Transverse colon (tissue), 4 donors: ENCODE measurements at regions not wholly inside any gene's neighbourhood (a gene's known extent, or its start where the extent isn't known, plus 50 kb on each side); places are given as distances from the start of the nearest gene placed in this dataset.

Experiments used
- DNase-seq: peaks from one replicate; pipeline ENCODE4 v3.0.0-alpha.2; 2019
- H3K27ac ChIP-seq, 4 donors: fragments of 200-600 bp; sonication (generic); 2 replicates each; pipeline ENCODE4 v1.5.1; 2016 to 2018; ENCODE audit warnings: inconsistent platforms in 4 of 4
- H3K27me3 ChIP-seq: fragments of 200-600 bp; sonication (generic); 2 replicates; pipeline ENCODE4 v1.5.1; 2017; ENCODE audit warnings: inconsistent platforms
- H3K36me3 ChIP-seq, 4 donors: fragments of 200-600 bp; sonication (generic); 2 replicates each; pipeline ENCODE4 v1.5.1; 2017 to 2019; ENCODE audit warnings: inconsistent platforms in 4 of 4
- H3K4me1 ChIP-seq, 4 donors: fragments of 200-600 bp; sonication (generic); 2 replicates each; pipeline ENCODE4 v1.5.1; 2017 to 2020; ENCODE audit warnings: inconsistent platforms in 4 of 4
- H3K4me3 ChIP-seq, 4 donors: fragments of 200-600 bp; sonication (generic); 1 replicate in 1 of 4; 2 replicates in 3 of 4; pipeline versions ENCODE4 v1.5.1 to v1.6.1; 2017 to 2019; ENCODE audit warnings: inconsistent platforms in 4 of 4
- H3K9me3 ChIP-seq, 2 donors: fragments of 200-600 bp; sonication (generic); 2 replicates each; pipeline ENCODE4 v1.5.1; 2017 to 2019; ENCODE audit warnings: inconsistent platforms in 2 of 2
- EP300 ChIP-seq: sonication (generic); formaldehyde crosslinking; IDR thresholded peaks from one replicate; pipeline ENCODE4 v1.6.1; 2017; ENCODE audit warnings: antibody characterized with exemption, low read depth
- POLR2A ChIP-seq: fragments of 450-650 bp; IDR thresholded peaks from one replicate; pipeline ENCODE4 v1.6.1; 2016; ENCODE audit warnings: antibody characterized with exemption, mild to moderate bottlenecking, moderate library complexity
- POLR2AphosphoS5 ChIP-seq, 3 donors: sonication (generic); formaldehyde crosslinking; IDR thresholded peaks; one replicate each; pipeline ENCODE4 v1.6.1; 2016; ENCODE audit warnings: antibody characterized with exemption in 3 of 3
- WGBS, 2 donors: methylation state at CpG; one replicate each; pipeline ENCODE4 v1.1.5; 2018; ENCODE audit warnings: low coverage in 1 of 2; 5-methylcytosine and 5-hydroxymethylcytosine counted together
- in situ Hi-C, 4 donors: fragments of 200-750 bp; cut with MboI; loops; one replicate each; pipeline versions ENCODE4 v1.15.0 to v1.15.1; 2017; ENCODE audit warnings: low sequenced_read_pairs in 3 of 4, low pct_ligation_motif_present in 1 of 4, low pct_unique_long_range_greater_than_20kb in 1 of 4
- intact Hi-C: fragments of 100-400 bp; cut with DNase I; formaldehyde crosslinking; loops from one replicate; pipeline ENCODE4 v1.15.1; 2023; ENCODE audit warnings: low total_unique reads
- TF ChIP-seq, protein P1 (sequence below), 5 experiments: fragments of 200-600 bp in 3 of 5; fragments of 450-650 bp in 2 of 5; sonication (generic) in 3 of 5; IDR thresholded peaks; 1 replicate in 2 of 5; 2 replicates in 3 of 5; pipeline ENCODE4 v1.5.1; 2016 to 2017; ENCODE audit warnings: antibody characterized with exemption in 5 of 5, inconsistent platforms in 3 of 5, mild to moderate bottlenecking in 2 of 5, moderate library complexity in 1 of 5

DNA sequence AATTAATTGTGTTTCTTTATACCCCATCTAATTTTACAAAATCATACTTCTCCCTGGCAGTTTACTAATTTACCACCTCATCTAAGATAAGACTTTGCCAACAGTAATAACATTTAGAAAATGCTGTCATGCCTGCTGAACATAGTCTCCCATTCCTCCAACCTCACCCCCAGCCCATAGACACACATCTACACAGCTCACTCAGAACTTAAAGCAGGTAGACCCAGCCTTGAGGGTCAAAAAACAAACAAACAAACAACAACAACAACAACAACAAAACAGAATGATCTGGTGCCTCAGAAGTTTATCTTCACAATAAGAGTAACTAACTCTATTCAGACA lies 94.0 kb downstream of the ZC3H11B start:
- no peaks in the 10 kb centered on the region for H3K36me3 ChIP-seq
- in situ Hi-C loops, result no loop called here
- intact Hi-C loops, result no loop called here
- H3K27ac ChIP-seq, result no peak overlapping the region
- no peaks in the 10 kb centered on the region for H3K9me3 ChIP-seq
- no peaks in the 10 kb centered on the region for H3K27me3 ChIP-seq
- H3K4me3 ChIP-seq, result no peak overlapping the region
- DNase-seq, result no peak
- H3K4me1 ChIP-seq, result no peaks in the 10 kb centered on the region
- no peak for TF ChIP-seq POLR2A
- TF ChIP-seq, protein P1, sequence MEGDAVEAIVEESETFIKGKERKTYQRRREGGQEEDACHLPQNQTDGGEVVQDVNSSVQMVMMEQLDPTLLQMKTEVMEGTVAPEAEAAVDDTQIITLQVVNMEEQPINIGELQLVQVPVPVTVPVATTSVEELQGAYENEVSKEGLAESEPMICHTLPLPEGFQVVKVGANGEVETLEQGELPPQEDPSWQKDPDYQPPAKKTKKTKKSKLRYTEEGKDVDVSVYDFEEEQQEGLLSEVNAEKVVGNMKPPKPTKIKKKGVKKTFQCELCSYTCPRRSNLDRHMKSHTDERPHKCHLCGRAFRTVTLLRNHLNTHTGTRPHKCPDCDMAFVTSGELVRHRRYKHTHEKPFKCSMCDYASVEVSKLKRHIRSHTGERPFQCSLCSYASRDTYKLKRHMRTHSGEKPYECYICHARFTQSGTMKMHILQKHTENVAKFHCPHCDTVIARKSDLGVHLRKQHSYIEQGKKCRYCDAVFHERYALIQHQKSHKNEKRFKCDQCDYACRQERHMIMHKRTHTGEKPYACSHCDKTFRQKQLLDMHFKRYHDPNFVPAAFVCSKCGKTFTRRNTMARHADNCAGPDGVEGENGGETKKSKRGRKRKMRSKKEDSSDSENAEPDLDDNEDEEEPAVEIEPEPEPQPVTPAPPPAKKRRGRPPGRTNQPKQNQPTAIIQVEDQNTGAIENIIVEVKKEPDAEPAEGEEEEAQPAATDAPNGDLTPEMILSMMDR (IDR thresholded peaks at IDR 0.05), result no peak

DNA sequence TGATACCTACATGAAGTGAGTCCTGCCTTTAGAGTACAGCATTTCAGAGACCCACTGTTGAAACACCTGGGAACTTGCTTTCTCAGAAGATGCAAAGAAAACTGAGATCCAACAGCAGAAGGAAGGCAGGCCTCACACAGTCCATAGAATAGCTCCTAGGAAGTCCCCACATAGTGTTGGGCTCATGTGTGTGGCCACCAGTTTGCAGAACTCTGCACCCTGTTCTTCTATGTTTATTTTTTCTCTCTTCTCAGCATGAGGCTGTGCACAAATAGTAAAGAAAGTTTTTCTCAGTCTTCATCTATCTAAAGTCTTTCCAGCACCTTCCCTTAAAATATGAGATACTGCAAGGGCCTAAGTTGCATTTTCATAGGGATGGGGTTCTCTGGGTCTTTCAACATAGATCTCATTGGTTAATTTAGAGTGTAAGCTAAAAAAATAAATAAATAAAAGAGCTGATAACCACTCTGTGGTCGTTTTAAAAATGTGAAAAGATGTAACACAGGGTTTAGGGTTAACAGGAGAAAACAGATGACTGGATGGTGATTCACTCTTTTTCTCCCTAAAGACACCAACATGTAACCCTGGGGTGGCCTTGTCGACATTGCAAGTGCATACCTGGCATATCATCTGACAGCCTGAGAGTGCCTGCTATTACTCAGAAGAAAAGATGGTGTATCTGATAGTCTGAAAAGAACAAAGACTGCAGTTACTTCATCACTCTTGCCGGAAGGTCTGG lies 94.6 kb downstream of the ZC3H11B start:
- Histone ChIP-seq H3K9me3 (no peaks in the 10 kb centered on the region), H3K27me3 (no peaks in the 10 kb centered on the region), H3K4me3 (no peak overlapping the region), H3K36me3 (no peaks in the 10 kb centered on the region), H3K4me1 (no peaks in the 10 kb centered on the region), H3K27ac (no peak overlapping the region)
- WGBS, 2 donors, result 35 to 45% methylated on average over 3 of the region's 3 CpGs
- intact Hi-C loops, result no loop called here
- TF ChIP-seq, protein P1 (IDR thresholded peaks at IDR 0.05), result no peak
- TF ChIP-seq POLR2AphosphoS5 (IDR thresholded peaks at IDR 0.05) (no peak), EP300 (no peak), POLR2A (no peak)
- no peak for DNase-seq
- in situ Hi-C loops, result no loop called here

DNA sequence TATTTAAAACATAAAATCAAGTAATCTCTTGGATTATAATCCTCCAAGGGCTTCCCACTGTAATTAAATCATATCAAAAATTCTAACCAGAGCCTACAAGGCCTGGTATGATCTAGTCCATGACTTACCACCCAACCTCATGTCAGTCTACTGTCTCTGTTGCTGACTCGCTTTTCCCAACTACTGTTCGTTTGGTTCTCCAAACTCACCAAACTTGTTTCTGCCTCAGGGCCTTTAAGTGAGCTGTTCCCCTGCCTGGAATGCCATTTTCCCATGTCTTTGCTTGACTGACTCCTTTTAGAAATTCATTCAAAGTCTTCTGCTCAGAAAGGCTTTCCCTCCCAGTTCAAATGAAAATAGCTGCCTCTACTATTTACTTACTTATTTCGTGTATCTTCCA lies 95.9 kb downstream of the ZC3H11B start:
- intact Hi-C loops (no loop called here), in situ Hi-C loops (no loop called here)
- no peak for TF ChIP-seq POLR2AphosphoS5 (IDR thresholded peaks at IDR 0.05)
- TF ChIP-seq EP300, result no peak
- TF ChIP-seq POLR2A, result no peak
- TF ChIP-seq, protein P1 (IDR thresholded peaks at IDR 0.05), result no peak
- Histone ChIP-seq H3K4me3 (no peak overlapping the region), H3K36me3 (no peaks in the 10 kb centered on the region), H3K27me3 (no peaks in the 10 kb centered on the region), H3K27ac (no peak overlapping the region), H3K9me3 (no peaks in the 10 kb centered on the region), H3K4me1 (no peaks in the 10 kb centered on the region)
- WGBS, 2 donors, result 64 to 71% methylated on average over 3 of the region's 3 CpGs
- no peak for DNase-seq

DNA sequence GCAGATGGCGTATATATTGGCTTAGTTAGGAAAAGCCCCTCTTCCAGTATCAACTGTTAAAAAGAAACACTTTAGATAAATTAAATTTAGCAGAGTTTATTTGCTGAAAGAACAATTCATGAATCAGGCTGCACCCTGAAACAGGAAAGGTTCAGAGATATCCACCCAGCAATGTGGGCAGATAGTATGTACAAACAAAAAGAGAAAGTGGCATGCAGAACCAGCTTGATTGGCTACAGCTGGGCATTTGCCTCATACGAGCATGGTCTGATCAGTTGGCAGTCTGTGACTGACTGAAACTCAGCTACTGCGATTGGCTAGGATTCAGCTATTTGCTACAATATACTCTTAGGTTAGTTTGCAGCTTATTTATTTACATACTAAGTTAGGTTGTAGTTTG lies 98.2 kb downstream of the ZC3H11B start:
- no peak overlapping the region for H3K27ac ChIP-seq
- TF ChIP-seq POLR2AphosphoS5 (IDR thresholded peaks at IDR 0.05) (no peak), EP300 (no peak), POLR2A (no peak)
- TF ChIP-seq, protein P1 (IDR thresholded peaks at IDR 0.05), result no peak
- H3K36me3 ChIP-seq, result no peaks in the 10 kb centered on the region
- in situ Hi-C loops (no loop called here), intact Hi-C loops (no loop called here)
- H3K9me3 ChIP-seq, result no peaks in the 10 kb centered on the region
- H3K4me3 ChIP-seq, result no peak overlapping the region
- H3K27me3 ChIP-seq, result no peaks in the 10 kb centered on the region
- H3K4me1 ChIP-seq, result no peaks in the 10 kb centered on the region
- DNase-seq, result no peak
- 71 to 74% methylated on average over 3 of the region's 3 CpGs for WGBS, 2 donors
